GM23338 (cell line): ENCODE measurements at regions not wholly inside any gene's neighbourhood (a gene's known extent, or its start where the extent isn't known, plus 50 kb on each side); places are given as distances from the start of the nearest gene placed in this dataset.

Experiments
- ATAC-seq: fragments of 200-7000 bp; cut with Tn5 transposase; 3 replicates; pipeline ENCODE4 v1.9.1; 2020
- DNase-seq: peaks from one replicate; pipeline ENCODE4 v3.0.0-alpha.2; 2015; ENCODE audit warnings: low spot score
- H2AFZ ChIP-seq: fragments of 200-600 bp; sonication (generic); 2 replicates; pipeline ENCODE4 v1.8.0; 2016; ENCODE audit warnings: antibody characterized with exemption, mild to moderate bottlenecking, moderate library complexity
- H3F3A ChIP-seq: fragments of 200-600 bp; sonication (generic); replicated peaks from 2 replicates; pipeline ENCODE4 v1.8.0; 2017; ENCODE audit warnings: antibody characterized with exemption, mixed run types, low read depth
- H3K27ac ChIP-seq: fragments of 200-600 bp; sonication (generic); 2 replicates; pipeline ENCODE4 v1.6.1; 2016; ENCODE audit warnings: low read depth
- H3K27me3 ChIP-seq: fragments of 200-600 bp; sonication (generic); 2 replicates; pipeline ENCODE4 v1.8.0; 2016; ENCODE audit warnings: mild to moderate bottlenecking, mixed run types, moderate library complexity; ENCODE audit not compliant: insufficient read depth
- H3K36me3 ChIP-seq: fragments of 200-600 bp; sonication (generic); 2 replicates; pipeline ENCODE4 v1.8.0; 2016; ENCODE audit warnings: mild to moderate bottlenecking; ENCODE audit not compliant: insufficient read depth
- H3K4me1 ChIP-seq: fragments of 200-600 bp; sonication (generic); 2 replicates; pipeline ENCODE4 v1.8.0; 2016; ENCODE audit warnings: mild to moderate bottlenecking, moderate library complexity; ENCODE audit not compliant: insufficient read depth
- H3K4me2 ChIP-seq: fragments of 200-600 bp; sonication (generic); 2 replicates; pipeline ENCODE4 v1.7.1; 2017; ENCODE audit warnings: mixed run types
- H3K4me3 ChIP-seq: fragments of 200-600 bp; sonication (generic); 2 replicates; pipeline ENCODE4 v1.6.1; 2016; ENCODE audit warnings: mixed run types
- H3K79me2 ChIP-seq: fragments of 200-600 bp; sonication (generic); replicated peaks from 2 replicates; pipeline ENCODE4 v1.8.0; 2017; ENCODE audit warnings: mild to moderate bottlenecking; ENCODE audit not compliant: insufficient read depth
- H3K9me2 ChIP-seq: fragments of 200-600 bp; sonication (generic); 2 replicates; pipeline ENCODE4 v1.8.0; 2017; ENCODE audit not compliant: insufficient read depth
- H4K20me1 ChIP-seq: fragments of 200-600 bp; sonication (generic); replicated peaks from 2 replicates; pipeline ENCODE4 v1.8.0; 2017; ENCODE audit warnings: mild to moderate bottlenecking; ENCODE audit not compliant: insufficient read depth
- H3K27ac Mint-ChIP-seq: 2 replicates; pipeline ENCODE4 v1.8.0; 2020; ENCODE audit warnings: inconsistent platforms, mild to moderate bottlenecking, moderate library complexity, mixed read lengths
- H3K27me3 Mint-ChIP-seq: 3 replicates; pipeline ENCODE4 v1.8.0; 2022; ENCODE audit warnings: low read depth, mild to moderate bottlenecking, moderate library complexity, mixed read lengths, inconsistent platforms; ENCODE audit not compliant: insufficient read depth, poor library complexity
- H3K36me3 Mint-ChIP-seq: 3 replicates; pipeline ENCODE4 v1.8.0; 2021; ENCODE audit warnings: low read depth, mild to moderate bottlenecking, inconsistent platforms, moderate library complexity, mixed read lengths
- H3K4me1 Mint-ChIP-seq: 3 replicates; pipeline ENCODE4 v1.8.0; 2020; ENCODE audit warnings: mild to moderate bottlenecking, inconsistent platforms, mixed read lengths
- H3K4me3 Mint-ChIP-seq: 3 replicates; pipeline ENCODE4 v1.8.0; 2021; ENCODE audit warnings: moderate library complexity, mild to moderate bottlenecking, inconsistent platforms, mixed read lengths
- H3K9me3 Mint-ChIP-seq: 3 replicates; pipeline ENCODE4 v1.8.0; 2020; ENCODE audit warnings: moderate library complexity, mild to moderate bottlenecking, inconsistent platforms, mixed read lengths
- CREB1 ChIP-seq: fragments of 250-450 bp; sonication (Bioruptor Pico); IDR thresholded peaks from 2 replicates; pipeline ENCODE4 v1.5.0; 2020; ENCODE audit warnings: low read depth, mild to moderate bottlenecking, moderate library complexity
- ETS1 ChIP-seq: IDR thresholded peaks from 2 replicates; pipeline ENCODE4 v1.6.1; 2016; ENCODE audit warnings: antibody characterized with exemption
- EZH2 ChIP-seq: fragments of 200-600 bp; sonication (generic); IDR thresholded peaks from one replicate; pipeline ENCODE4 v1.8.0; 2017; ENCODE audit warnings: antibody characterized with exemption, mild to moderate bottlenecking, low read depth; ENCODE audit not compliant: unreplicated experiment
- EZH2phosphoT487 ChIP-seq: fragments of 200-600 bp; sonication (generic); IDR thresholded peaks from one replicate; pipeline ENCODE4 v1.8.1; 2018; ENCODE audit warnings: antibody characterized with exemption; ENCODE audit not compliant: unreplicated experiment
- JUNB ChIP-seq: IDR thresholded peaks from one replicate; pipeline ENCODE4 v1.6.1; 2016; ENCODE audit warnings: antibody characterized with exemption; ENCODE audit not compliant: unreplicated experiment
- NANOG ChIP-seq: IDR thresholded peaks from 2 replicates; pipeline ENCODE4 v1.6.1; 2016; ENCODE audit warnings: antibody characterized with exemption, borderline replicate concordance
- POLR2AphosphoS5 ChIP-seq: IDR thresholded peaks from 2 replicates; pipeline ENCODE4 v1.6.1; 2016; ENCODE audit warnings: antibody characterized with exemption, low read depth
- REST ChIP-seq: IDR thresholded peaks from one replicate; pipeline ENCODE4 v1.6.1; 2018; ENCODE audit warnings: antibody characterized with exemption; ENCODE audit not compliant: unreplicated experiment
- STAT1 ChIP-seq: IDR thresholded peaks from one replicate; pipeline ENCODE4 v1.6.1; 2016; ENCODE audit warnings: antibody characterized with exemption; ENCODE audit not compliant: unreplicated experiment
- ZNF114 ChIP-seq: fragments of 250-450 bp; sonication (Bioruptor Pico); IDR thresholded peaks from 2 replicates; pipeline ENCODE4 v1.5.0; 2020; ENCODE audit warnings: mild to moderate bottlenecking, moderate library complexity
- ZNF331 ChIP-seq: fragments of 250-450 bp; sonication (Bioruptor Pico); IDR thresholded peaks from 2 replicates; pipeline ENCODE4 v1.5.0; 2020; ENCODE audit warnings: low read depth, mild to moderate bottlenecking, moderate library complexity
- ZNF462 ChIP-seq: fragments of 250-450 bp; sonication (Bioruptor Pico); IDR thresholded peaks from 2 replicates; pipeline ENCODE4 v1.5.0; 2020; ENCODE audit warnings: mild to moderate bottlenecking, moderate library complexity
- TF ChIP-seq, protein P1 (sequence below), 2 experiments: fragments of 200-600 bp in 1 of 2; sonication (generic) in 1 of 2; conservative IDR thresholded peaks; 2 replicates each; pipeline versions ENCODE4 v1.5.1 to v1.6.1; 2016 to 2017; ENCODE audit warnings: antibody characterized with exemption in 2 of 2, low read depth in 2 of 2, mild to moderate bottlenecking in 2 of 2, moderate library complexity in 1 of 2

DNA sequence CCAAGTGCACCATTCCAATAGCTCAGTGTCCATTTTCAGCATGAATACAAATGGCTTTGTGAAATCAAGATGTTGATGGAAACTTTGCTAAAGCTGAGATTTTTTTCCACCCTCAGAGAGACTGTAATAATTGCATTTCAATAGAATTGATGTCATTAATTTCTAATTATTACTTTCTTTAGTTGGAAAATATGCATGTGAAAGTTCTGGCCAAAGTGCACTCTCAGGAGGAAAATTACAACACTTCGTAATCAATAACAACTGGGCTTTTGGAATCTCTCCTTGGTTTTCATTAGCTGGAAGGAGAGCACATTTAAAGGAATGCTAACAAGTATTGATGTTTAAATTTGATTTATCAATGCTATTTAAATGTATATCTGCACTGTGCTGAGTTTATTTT, 529.5 kb upstream of the CDH8 start:
- Histone ChIP-seq H3K27ac (no peak overlapping the region), H3K36me3 (no peaks in the 10 kb centered on the region), H3K4me2 (no peak overlapping the region), H3K4me3 (no peak overlapping the region), H3K4me1 (no peaks in the 10 kb centered on the region), H4K20me1 (no peaks in the 10 kb centered on the region), H3K79me2 (no peaks in the 10 kb centered on the region), H2AFZ (no peak overlapping the region), H3K9me2 (no peaks in the 10 kb centered on the region), H3K27me3 (no peaks in the 10 kb centered on the region), H3F3A (no peaks in the 10 kb centered on the region)
- Mint-ChIP-seq H3K27ac (no peak overlapping the region), H3K36me3 (no peaks in the 10 kb centered on the region), H3K9me3 (no peaks in the 10 kb centered on the region), H3K4me1 (peaks cover 3% of the 10 kb centered on the region), H3K27me3 (no peaks in the 10 kb centered on the region), H3K4me3 (no peak overlapping the region)
- TF ChIP-seq NANOG (no peak), POLR2AphosphoS5 (no peak), ZNF114 (CRISPR knock-in tag) (no peak), ZNF331 (CRISPR knock-in tag) (no peak), ZNF462 (CRISPR knock-in tag) (no peak), JUNB (no peak), CREB1 (CRISPR knock-in tag) (no peak), ETS1 (no peak), REST (no peak), EZH2phosphoT487 (no peak), EZH2 (no peak), STAT1 (no peak)
- TF ChIP-seq, protein P1, sequence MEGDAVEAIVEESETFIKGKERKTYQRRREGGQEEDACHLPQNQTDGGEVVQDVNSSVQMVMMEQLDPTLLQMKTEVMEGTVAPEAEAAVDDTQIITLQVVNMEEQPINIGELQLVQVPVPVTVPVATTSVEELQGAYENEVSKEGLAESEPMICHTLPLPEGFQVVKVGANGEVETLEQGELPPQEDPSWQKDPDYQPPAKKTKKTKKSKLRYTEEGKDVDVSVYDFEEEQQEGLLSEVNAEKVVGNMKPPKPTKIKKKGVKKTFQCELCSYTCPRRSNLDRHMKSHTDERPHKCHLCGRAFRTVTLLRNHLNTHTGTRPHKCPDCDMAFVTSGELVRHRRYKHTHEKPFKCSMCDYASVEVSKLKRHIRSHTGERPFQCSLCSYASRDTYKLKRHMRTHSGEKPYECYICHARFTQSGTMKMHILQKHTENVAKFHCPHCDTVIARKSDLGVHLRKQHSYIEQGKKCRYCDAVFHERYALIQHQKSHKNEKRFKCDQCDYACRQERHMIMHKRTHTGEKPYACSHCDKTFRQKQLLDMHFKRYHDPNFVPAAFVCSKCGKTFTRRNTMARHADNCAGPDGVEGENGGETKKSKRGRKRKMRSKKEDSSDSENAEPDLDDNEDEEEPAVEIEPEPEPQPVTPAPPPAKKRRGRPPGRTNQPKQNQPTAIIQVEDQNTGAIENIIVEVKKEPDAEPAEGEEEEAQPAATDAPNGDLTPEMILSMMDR (conservative IDR thresholded peaks at IDR 0.05; ENCODE audit: low read depth in 2 of 2) = no peak
- no peak for DNase-seq
- ATAC-seq = no peak
